ENCODE measurements at regions not wholly inside any gene's neighbourhood (a gene's known extent, or its start where the extent isn't known, plus 50 kb on each side); places are given as distances from the start of the nearest gene placed in this dataset.

DNA sequence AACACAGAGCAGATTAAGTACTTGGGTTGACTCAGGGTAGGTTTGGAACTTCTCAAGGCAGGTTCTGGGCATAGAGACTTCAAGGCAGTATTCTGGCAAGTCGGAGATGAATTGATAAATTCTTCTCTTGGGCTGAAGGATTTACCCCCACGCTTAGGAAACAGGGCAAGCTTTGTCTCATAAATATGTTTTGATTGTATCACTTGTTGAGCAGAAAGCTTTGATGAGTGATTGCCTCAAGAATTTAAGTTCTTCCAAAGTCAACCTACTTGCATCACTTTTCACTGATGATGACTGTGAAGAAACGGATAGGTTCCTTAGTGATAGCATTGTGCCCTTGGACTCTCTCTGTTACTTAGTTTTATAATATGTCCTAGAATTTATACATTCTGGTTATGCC lies 258.6 kb upstream of the DACH1 start:
- TF ChIP-seq, protein P1, sequence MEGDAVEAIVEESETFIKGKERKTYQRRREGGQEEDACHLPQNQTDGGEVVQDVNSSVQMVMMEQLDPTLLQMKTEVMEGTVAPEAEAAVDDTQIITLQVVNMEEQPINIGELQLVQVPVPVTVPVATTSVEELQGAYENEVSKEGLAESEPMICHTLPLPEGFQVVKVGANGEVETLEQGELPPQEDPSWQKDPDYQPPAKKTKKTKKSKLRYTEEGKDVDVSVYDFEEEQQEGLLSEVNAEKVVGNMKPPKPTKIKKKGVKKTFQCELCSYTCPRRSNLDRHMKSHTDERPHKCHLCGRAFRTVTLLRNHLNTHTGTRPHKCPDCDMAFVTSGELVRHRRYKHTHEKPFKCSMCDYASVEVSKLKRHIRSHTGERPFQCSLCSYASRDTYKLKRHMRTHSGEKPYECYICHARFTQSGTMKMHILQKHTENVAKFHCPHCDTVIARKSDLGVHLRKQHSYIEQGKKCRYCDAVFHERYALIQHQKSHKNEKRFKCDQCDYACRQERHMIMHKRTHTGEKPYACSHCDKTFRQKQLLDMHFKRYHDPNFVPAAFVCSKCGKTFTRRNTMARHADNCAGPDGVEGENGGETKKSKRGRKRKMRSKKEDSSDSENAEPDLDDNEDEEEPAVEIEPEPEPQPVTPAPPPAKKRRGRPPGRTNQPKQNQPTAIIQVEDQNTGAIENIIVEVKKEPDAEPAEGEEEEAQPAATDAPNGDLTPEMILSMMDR (conservative IDR thresholded peaks at IDR 0.05), result no peak
- no peak overlapping the region for H3K27ac ChIP-seq

DNA sequence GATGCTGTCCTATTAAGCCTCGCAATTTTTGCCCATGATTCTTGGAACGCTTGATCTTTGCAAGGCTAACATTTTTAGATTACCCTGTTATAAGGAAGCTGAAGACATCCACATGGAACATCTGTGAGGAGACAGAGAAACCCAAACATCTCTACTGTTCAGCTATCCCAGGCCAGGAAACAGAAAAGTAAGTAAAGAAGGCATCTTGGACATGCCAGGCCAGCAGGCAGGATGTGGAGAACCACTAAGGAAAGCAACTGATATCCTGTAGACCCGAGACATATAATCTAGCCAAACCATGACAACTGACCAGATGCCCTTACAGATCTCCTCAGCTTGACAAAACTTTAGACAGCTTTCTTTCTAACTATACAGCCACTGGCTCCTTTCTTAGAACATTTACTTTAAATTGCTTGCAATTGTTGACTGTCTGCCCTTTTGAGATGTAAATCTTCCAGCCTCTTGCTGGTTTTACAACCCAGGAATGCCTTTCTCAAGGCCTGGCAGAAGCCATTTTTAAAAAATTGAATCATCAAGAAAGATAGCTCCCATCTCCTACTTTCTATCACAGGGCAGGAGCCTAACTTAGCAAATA lies 255.8 kb upstream of the DACH1 start:
- TF ChIP-seq, protein P1 (conservative IDR thresholded peaks at IDR 0.05), result no peak
- H3K27ac ChIP-seq, result no peak overlapping the region

DNA sequence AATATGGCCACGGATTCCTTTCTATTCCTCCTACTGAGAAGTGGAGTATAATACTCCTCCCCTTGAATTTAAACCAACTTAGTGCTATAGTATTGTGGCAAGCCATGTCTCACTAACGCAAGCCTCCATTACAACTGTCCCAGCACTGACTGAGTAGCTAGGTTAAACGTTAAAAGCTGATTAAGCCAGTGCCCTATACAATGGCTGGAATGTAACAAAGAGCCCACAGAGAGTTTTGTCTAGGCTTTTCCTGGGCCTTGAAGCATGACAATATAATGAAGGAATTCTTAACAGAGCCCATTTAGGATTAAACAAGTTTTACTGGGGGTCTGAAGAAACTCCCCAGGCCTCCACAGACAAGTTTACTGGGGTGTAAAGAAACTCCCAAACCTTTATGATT lies 254.5 kb upstream of the DACH1 start:
- TF ChIP-seq, protein P1 (conservative IDR thresholded peaks at IDR 0.05), result no peak
- no peak overlapping the region for H3K27ac ChIP-seq

DNA sequence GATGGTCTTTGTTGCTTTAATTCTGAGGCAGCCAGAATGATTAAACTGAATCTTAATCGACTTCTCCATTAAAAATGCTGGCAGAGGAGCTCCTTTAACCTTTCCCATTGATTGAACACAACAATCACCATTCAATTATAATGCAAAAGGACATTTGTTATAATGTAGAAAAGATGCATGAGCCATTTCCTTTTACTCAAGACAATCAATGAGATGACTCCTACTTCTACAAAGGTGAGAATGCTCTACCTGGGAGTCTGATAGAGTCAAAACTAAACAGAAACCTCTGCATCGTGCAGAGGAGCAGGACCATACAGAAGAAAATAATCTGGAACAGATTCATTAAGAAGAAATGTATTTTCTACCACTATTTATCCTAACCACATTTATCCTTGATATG lies 253.6 kb upstream of the DACH1 start:
- no peak overlapping the region for H3K27ac ChIP-seq
- TF ChIP-seq, protein P1 (conservative IDR thresholded peaks at IDR 0.05), result no peak

DNA sequence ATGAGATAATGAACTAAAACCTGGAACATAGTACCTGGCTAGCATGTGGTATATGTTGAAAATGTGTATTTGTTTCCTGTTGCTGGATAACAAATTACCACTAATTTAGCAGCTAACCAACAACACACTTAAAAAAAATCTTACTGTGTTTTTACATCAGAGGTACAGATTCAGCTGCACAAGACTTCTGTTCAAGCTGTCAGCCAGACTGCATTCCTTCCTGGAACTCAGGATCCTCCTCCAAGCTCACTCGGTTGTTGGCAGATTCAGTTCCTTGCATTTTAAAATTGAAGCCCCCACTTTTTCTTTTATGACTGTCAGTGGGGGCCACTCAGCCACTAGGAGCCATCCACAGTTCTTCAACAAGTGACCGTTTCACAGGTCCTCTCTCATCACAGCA lies 246.9 kb upstream of the DACH1 start:
- TF ChIP-seq, protein P1 (conservative IDR thresholded peaks at IDR 0.05), result no peak
- no peak overlapping the region for H3K27ac ChIP-seq

DNA sequence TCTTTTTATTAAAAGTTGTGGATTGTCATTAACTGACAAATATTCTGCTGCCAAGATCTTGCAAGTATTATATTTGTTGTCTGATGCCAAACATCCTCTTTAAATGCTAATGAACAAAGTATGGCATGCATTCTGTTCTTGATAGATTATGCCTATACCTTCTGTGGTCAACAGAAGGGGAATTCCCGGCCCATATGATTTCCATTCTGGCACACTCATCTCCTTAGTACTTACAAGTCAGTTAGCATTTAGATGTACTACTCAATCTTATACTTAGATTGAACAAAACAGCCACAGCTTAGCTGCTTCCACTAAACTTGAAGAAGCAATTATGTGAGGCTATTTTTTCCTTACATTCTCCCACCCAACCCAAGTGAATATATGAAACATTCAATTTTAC lies 246.1 kb upstream of the DACH1 start:
- TF ChIP-seq, protein P1 (conservative IDR thresholded peaks at IDR 0.05), result no peak
- H3K27ac ChIP-seq, result no peak overlapping the region

DNA sequence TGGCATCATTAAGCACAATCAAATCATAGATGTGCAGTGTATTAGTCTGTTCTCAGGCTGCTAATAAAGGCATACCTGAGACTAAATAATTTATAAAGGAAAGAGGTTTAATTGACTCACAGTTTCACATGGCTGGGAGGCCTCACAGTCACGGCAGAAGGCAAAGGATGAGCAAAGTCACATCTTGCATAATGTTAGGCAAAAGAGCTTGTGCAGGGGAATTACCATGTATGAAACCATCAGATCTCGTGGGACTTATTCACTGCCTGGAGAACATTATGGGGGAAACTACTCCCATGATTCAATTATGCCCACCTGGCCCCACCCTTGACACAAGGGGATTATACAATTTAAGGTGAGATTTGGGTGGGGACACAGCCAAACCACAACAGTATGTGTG lies 245.2 kb upstream of the DACH1 start:
- TF ChIP-seq, protein P1 (conservative IDR thresholded peaks at IDR 0.05), result no peak
- no peak overlapping the region for H3K27ac ChIP-seq
